Glomerular visceral epithelial cell (primary cell): ENCODE measurements at regions not wholly inside any gene's neighbourhood (a gene's known extent, or its start where the extent isn't known, plus 50 kb on each side); places are given as distances from the start of the nearest gene placed in this dataset.
"Not testable (repeated sequence)": the region's sequence is repeated elsewhere in the genome, so short reads cannot be mapped to it uniquely, and the experiment has no call there.

Source experiments
- DNase-seq: peaks from one replicate; pipeline ENCODE4 v3.0.0-alpha.2; 2016; ENCODE audit errors: extremely low spot score

GRCh38 chr1:198416296-198416695 is 124.2 kb downstream of the ATP6V1G3 start:
- no peak for DNase-seq

- DNase-seq: no peak
Observed at GRCh38 chr1:198411240-198411639, 129.2 kb downstream of the ATP6V1G3 start.

GRCh38 chr1:198408716-198409115 is 131.8 kb downstream of the ATP6V1G3 start:
- DNase-seq: no peak

- DNase-seq: not testable (repeated sequence)
Observed at GRCh38 chr1:198404632-198405031, 135.8 kb downstream of the ATP6V1G3 start.

- no peak for DNase-seq
Observed at GRCh38 chr1:198400063-198400462, 140.4 kb downstream of the ATP6V1G3 start.

- no peak for DNase-seq
Observed at GRCh38 chr1:198399452-198399851, 141.0 kb downstream of the ATP6V1G3 start.

GRCh38 chr1:198397208-198397808 is 143.2 kb downstream of the ATP6V1G3 start:
- no peak for DNase-seq

- no peak for DNase-seq
Observed at GRCh38 chr1:198391393-198392020, 149.0 kb downstream of the ATP6V1G3 start.

- no peak for DNase-seq
Observed at GRCh38 chr1:198387587-198387986, 152.9 kb downstream of the ATP6V1G3 start.

- DNase-seq: no peak
Observed at GRCh38 chr1:198380275-198380674, 160.2 kb downstream of the ATP6V1G3 start.

GRCh38 chr1:198377702-198378101 is 162.8 kb downstream of the ATP6V1G3 start:
- DNase-seq: no peak

GRCh38 chr1:198374288-198374687 is 166.2 kb downstream of the ATP6V1G3 start:
- DNase-seq: no peak

- DNase-seq: no peak
Observed at GRCh38 chr1:198373376-198373775, 167.1 kb downstream of the ATP6V1G3 start.
